ENCODE measurements at regions not wholly inside any gene's neighbourhood (a gene's known extent, or its start where the extent isn't known, plus 50 kb on each side); places are given as distances from the start of the nearest gene placed in this dataset.

DNA sequence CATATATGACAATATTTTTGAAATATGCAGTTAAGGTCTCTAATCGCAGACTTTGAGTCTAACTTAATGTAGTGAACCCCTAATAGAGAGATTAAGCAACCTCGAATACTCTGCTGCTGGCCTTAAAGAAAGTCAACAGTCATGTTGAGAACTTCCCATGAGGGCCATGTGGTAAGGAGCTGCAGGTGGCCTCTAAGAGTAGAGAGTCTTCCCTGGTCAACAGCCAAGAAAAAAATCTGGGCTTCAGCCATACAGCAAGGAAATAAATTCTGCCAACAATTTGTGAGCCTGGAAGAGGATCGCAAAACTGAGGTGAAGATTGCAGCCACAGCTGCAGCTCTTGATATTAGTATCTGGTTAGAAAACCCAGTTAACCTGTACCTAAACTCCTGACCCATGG lies 935.2 kb upstream of the TYRP1 start:
- no peak overlapping the region for H3K4me3 ChIP-seq (ENCODE audit: low read depth, low read length)
- TF ChIP-seq, protein P1, sequence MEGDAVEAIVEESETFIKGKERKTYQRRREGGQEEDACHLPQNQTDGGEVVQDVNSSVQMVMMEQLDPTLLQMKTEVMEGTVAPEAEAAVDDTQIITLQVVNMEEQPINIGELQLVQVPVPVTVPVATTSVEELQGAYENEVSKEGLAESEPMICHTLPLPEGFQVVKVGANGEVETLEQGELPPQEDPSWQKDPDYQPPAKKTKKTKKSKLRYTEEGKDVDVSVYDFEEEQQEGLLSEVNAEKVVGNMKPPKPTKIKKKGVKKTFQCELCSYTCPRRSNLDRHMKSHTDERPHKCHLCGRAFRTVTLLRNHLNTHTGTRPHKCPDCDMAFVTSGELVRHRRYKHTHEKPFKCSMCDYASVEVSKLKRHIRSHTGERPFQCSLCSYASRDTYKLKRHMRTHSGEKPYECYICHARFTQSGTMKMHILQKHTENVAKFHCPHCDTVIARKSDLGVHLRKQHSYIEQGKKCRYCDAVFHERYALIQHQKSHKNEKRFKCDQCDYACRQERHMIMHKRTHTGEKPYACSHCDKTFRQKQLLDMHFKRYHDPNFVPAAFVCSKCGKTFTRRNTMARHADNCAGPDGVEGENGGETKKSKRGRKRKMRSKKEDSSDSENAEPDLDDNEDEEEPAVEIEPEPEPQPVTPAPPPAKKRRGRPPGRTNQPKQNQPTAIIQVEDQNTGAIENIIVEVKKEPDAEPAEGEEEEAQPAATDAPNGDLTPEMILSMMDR (IDR thresholded peaks at IDR 0.05; ENCODE audit: insufficient read depth, low read depth, low read length), result no peak
- DNase-seq (ENCODE audit: low read depth), result no peak

DNA sequence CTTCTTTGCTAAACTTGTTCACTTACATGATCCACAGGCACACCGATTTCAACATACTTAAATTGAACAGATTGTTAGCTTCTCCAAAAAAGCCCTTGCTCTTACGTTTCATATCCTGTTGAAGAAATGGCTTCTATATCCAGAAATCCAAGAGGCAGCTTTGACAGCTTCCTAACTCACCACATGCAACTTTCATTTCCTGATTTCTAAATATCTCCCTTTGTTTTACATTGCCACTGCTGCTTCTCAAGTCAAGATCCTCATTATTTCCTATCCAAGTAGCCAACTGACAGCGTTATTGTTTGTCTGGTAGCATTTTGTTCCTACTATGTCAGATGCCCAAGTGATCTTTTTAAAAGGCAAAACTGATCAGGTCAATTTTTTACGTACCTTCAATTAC lies 913.2 kb upstream of the TYRP1 start:
- TF ChIP-seq, protein P1 (IDR thresholded peaks at IDR 0.05; ENCODE audit: insufficient read depth, low read depth, low read length), result no peak
- DNase-seq (ENCODE audit: low read depth), result no peak
- H3K4me3 ChIP-seq (ENCODE audit: low read depth, low read length), result no peak overlapping the region

DNA sequence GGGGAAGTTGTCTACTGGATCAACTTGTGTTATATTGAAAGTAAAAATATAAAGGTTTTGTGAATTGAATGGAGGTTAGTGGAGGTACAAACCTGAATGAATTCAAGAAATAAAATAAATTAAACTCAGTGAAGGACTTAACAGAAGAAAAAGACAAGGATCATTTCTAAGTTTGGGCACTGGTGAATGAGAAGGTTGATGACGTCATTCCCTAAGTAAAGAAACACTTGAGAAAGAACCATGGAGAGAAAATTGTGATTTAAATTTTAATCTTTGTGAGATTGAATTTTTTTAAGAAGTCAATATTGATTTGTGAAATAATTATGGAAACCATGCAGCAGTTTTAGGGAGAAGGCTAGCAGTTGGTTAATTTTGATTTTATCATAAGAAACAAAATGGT lies 900.3 kb upstream of the TYRP1 start:
- no peak for DNase-seq (ENCODE audit: low read depth)
- TF ChIP-seq, protein P1 (IDR thresholded peaks at IDR 0.05; ENCODE audit: insufficient read depth, low read depth, low read length), result no peak
- H3K4me3 ChIP-seq (ENCODE audit: low read depth, low read length), result no peak overlapping the region

DNA sequence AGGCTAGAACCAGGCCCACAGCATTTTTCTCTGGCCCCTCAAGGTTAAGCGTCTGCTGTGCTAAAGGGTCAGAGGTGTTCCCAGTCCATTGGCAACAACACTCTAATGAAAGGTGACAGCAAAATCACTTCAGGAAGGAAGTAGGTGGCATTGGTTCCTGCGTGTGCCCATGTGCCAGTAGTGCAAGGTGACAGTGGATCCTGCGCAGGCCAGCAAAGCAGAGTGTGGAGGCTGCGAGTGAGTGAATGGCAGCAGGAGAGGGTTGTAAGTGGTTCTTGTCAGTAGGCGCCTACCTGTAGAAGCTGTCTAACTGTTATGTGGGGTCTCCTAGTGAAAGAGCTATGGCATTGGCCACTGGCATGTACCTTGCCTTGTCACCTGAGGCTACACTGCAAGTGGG lies 898.2 kb upstream of the TYRP1 start:
- H3K4me3 ChIP-seq (ENCODE audit: low read depth, low read length), result no peak overlapping the region
- DNase-seq (ENCODE audit: low read depth), result no peak
- TF ChIP-seq, protein P1 (IDR thresholded peaks at IDR 0.05; ENCODE audit: insufficient read depth, low read depth, low read length), result no peak

DNA sequence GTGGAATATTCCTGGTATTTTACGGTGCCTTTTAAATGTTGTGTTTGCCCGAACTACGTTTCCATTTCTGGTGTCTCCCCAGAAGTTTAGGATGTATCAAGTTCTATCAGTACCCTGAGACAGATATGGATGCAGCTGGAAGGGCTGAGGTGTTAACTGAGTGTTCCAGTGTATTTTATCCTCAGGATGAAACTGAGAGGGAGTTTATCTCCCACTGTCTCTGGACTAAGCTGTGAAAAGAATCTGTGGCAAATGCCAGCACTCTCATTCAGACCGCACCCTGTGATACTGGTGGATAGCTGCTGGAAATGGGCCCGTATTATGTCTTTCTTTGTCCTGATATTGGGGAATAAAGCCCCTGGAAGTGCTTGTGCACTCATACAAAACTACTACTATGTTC lies 887.2 kb upstream of the TYRP1 start:
- DNase-seq (ENCODE audit: low read depth), result no peak
- no peak overlapping the region for H3K4me3 ChIP-seq (ENCODE audit: low read depth, low read length)
- TF ChIP-seq, protein P1 (IDR thresholded peaks at IDR 0.05; ENCODE audit: insufficient read depth, low read depth, low read length), result no peak

DNA sequence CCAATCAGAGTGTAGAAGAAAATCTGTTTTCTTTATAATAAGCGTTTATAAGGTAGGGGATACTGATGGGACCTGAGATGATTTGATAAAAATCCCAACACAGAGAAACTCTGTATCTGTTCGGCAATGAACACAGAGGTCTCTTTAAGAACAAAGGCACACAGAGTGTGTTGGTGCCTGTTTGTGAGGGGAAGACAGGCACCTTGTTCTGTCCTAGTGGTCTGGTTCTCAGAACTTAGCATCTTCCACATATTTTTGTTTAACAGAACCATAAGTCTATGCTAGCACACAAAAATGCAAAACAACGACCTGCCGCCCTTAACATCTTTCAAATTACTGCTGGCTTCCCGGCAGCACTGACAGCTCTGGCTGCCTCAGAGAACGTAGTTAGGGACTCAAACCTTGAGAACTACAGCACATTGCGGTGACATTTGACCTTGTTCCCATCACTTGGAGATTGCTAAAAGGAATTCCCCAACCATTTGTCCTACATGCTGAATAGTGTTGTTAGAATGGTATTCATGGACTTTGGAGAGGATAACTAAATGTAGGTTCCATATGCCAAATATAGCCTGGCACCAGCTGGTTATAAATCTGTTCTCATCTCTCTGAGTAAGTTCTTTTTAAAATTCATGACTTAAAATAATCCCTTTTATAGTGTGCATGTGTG lies 871.7 kb upstream of the TYRP1 start:
- no peak for DNase-seq (ENCODE audit: low read depth)
- no peak overlapping the region for H3K4me3 ChIP-seq (ENCODE audit: low read depth, low read length)
- TF ChIP-seq, protein P1 (IDR thresholded peaks at IDR 0.05; ENCODE audit: insufficient read depth, low read depth, low read length), result no peak

DNA sequence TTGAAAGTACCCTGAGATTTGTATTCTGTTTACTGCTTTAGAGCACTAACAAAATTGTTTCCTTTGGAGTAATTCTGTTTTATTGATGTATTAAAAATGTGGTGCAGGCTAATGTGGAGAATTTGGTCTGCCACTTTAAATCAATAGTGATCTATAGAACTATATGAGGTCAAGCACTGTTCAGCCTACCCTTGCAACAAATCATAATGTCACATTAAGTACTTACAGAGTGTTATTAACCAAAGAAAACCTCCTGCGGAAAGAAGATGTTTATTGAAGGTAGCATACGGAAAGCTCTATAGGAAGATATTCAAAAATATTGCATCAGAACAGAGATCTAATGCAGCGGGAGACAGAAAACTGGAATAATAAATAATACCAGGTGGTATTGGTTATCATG lies 865.0 kb upstream of the TYRP1 start:
- DNase-seq (ENCODE audit: low read depth), result no peak

More for the DNA sequence above, 865.0 kb upstream of the TYRP1 start:
- TF ChIP-seq, protein P1 (IDR thresholded peaks at IDR 0.05; ENCODE audit: insufficient read depth, low read depth, low read length), result no peak
- no peak overlapping the region for H3K4me3 ChIP-seq (ENCODE audit: low read depth, low read length)
